Psoas muscle (tissue), 7 donors: ENCODE measurements at regions not wholly inside any gene's neighbourhood (a gene's known extent, or its start where the extent isn't known, plus 50 kb on each side); places are given as distances from the start of the nearest gene placed in this dataset.

Experiments used
- ATAC-seq, 4 donors: fragments of 200-7000 bp; cut with Tn5 transposase; one replicate each; pipeline ENCODE4 v1.9.1; 2020; ENCODE audit warnings: moderate library complexity in 3 of 4, mild to moderate bottlenecking in 2 of 4
- DNase-seq, 2 donors: peaks; one replicate each; pipeline ENCODE4 v3.0.0-alpha.2; 2020
- H3K27ac ChIP-seq: fragments of 200-600 bp; one replicate; pipeline ENCODE4 v1.8.0; 2022
- H3K27me3 ChIP-seq, 3 donors: fragments of 200-600 bp in 1 of 3; one replicate each; pipeline versions ENCODE4 v1.6.1 to v1.8.0; 2013 to 2022; ENCODE audit warnings: low read length in 2 of 3, mild to moderate bottlenecking in 2 of 3, moderate library complexity in 1 of 3; ENCODE audit not compliant: insufficient read depth in 3 of 3
- H3K36me3 ChIP-seq, 2 donors: fragments of 200-600 bp in 1 of 2; one replicate each; pipeline versions ENCODE4 v1.6.1 to v1.8.0; 2013 to 2022; ENCODE audit warnings: low read depth in 1 of 2, mild to moderate bottlenecking in 1 of 2, moderate library complexity in 1 of 2; ENCODE audit not compliant: insufficient read depth in 1 of 2
- H3K4me1 ChIP-seq: fragments of 200-600 bp; one replicate; pipeline ENCODE4 v1.8.0; 2022
- H3K4me3 ChIP-seq: fragments of 200-600 bp; one replicate; pipeline ENCODE4 v1.8.0; 2022; ENCODE audit warnings: mild to moderate bottlenecking
- H3K9me3 ChIP-seq: fragments of 200-600 bp; one replicate; pipeline ENCODE4 v1.8.0; 2022
- CTCF ChIP-seq: fragments of 200-600 bp; IDR thresholded peaks from one replicate; pipeline ENCODE4 v1.8.0; 2022; ENCODE audit warnings: antibody characterized with exemption
- WGBS, 3 donors: extraction: QIAGEN DNeasy Blood & Tissue Kit; methylation state at CpG; one replicate each; pipeline versions ENCODE4 v1.1.6 to v1.1.7; 2013; 5-methylcytosine and 5-hydroxymethylcytosine counted together
- intact Hi-C, 2 donors: fragments of 100-400 bp; cut with DNase I; formaldehyde crosslinking; loops; one replicate each; pipeline versions ENCODE4 v1.11.0 to v1.14.2; 2022
- donor health status: healthy with polysubstance abuse.
- donor health status: DM: no; HTN: no; CAD: no; lungs with moderate emphysema.
- donor health status: Bipolar disorder and iron deficiency.
- donor health status: healthy.
- donor health status: DM: yes; HTN: yes; CAD: no.
- donor health status: DM: no; HTN: no; CAD: no.
- donor health status: DM: yes; HTN: yes; CAD: no.

- H3K4me3 ChIP-seq: no peak overlapping the region
- DNase-seq (no peak), ATAC-seq (no peak)
- H3K36me3 ChIP-seq: no peaks in the 10 kb centered on the region
- intact Hi-C loops: no loop called here
- no peaks in the 10 kb centered on the region for H3K9me3 ChIP-seq
- TF ChIP-seq CTCF: no peak
- H3K27ac ChIP-seq: no peak overlapping the region
- no peaks in the 10 kb centered on the region for H3K27me3 ChIP-seq
- 79 to 88% (median 82%) methylated on average over 5 of the region's 5 CpGs for WGBS, 3 donors
- H3K4me1 ChIP-seq: no peaks in the 10 kb centered on the region
Measured at GRCh38 chr20:52749938-52750337, 222.2 kb upstream of the TSHZ2 start.

- Histone ChIP-seq H3K4me1 (no peaks in the 10 kb centered on the region), H3K27me3 (no peaks in the 10 kb centered on the region), H3K27ac (no peak overlapping the region), H3K4me3 (no peak overlapping the region), H3K36me3 (no peaks in the 10 kb centered on the region), H3K9me3 (no peaks in the 10 kb centered on the region)
- intact Hi-C loops: no loop called here
- WGBS, 3 donors: 21 to 45% (median 28%) methylated on average over 1 of the region's 1 CpG
- no peak for TF ChIP-seq CTCF
- ATAC-seq (peak in 1 of 4 donors; percentile 37), DNase-seq (no peak)
Measured at GRCh38 chr20:52748990-52749389, 223.2 kb upstream of the TSHZ2 start.

GRCh38 chr20:52748285-52748932 is 223.7 kb upstream of the TSHZ2 start:
- Histone ChIP-seq H3K27ac (no peak overlapping the region), H3K4me3 (no peak overlapping the region), H3K27me3 (no peaks in the 10 kb centered on the region), H3K36me3 (no peaks in the 10 kb centered on the region), H3K4me1 (no peaks in the 10 kb centered on the region), H3K9me3 (no peaks in the 10 kb centered on the region)
- WGBS, 3 donors: 26 to 45% (median 29%) methylated on average over 12 of the region's 12 CpGs
- DNase-seq: peak in 1 of 2 donors; percentile 15
- intact Hi-C loops: no loop called here
- TF ChIP-seq CTCF: no peak
- ATAC-seq: peak; percentile 24 to 66 (median 32)

- WGBS, 3 donors: 13 to 26% (median 18%) methylated on average over 8 of the region's 8 CpGs
- no peak overlapping the region for H3K4me3 ChIP-seq
- H3K27me3 ChIP-seq: no peaks in the 10 kb centered on the region
- DNase-seq: no peak
- no peaks in the 10 kb centered on the region for H3K9me3 ChIP-seq
- intact Hi-C loops: no loop called here
- H3K27ac ChIP-seq: no peak overlapping the region
- H3K36me3 ChIP-seq: no peaks in the 10 kb centered on the region
- H3K4me1 ChIP-seq: no peaks in the 10 kb centered on the region
- no peak for ATAC-seq
- TF ChIP-seq CTCF: peak; percentile 9
Measured at GRCh38 chr20:52747845-52748284, 224.3 kb upstream of the TSHZ2 start.

- intact Hi-C loops: no loop called here
- DNase-seq (no peak), ATAC-seq (no peak)
- Histone ChIP-seq H3K27ac (no peak overlapping the region), H3K9me3 (no peaks in the 10 kb centered on the region), H3K36me3 (no peaks in the 10 kb centered on the region), H3K4me1 (no peaks in the 10 kb centered on the region), H3K4me3 (no peak overlapping the region), H3K27me3 (no peaks in the 10 kb centered on the region)
- TF ChIP-seq CTCF: no peak
- 69 to 72% (median 71%) methylated on average over 6 of the region's 6 CpGs for whole genome bisulfite sequencing, 3 donors
Measured at GRCh38 chr20:52746770-52747169, 225.4 kb upstream of the TSHZ2 start.
